ENCODE measurements at regions not wholly inside any gene's neighbourhood (a gene's known extent, or its start where the extent isn't known, plus 50 kb on each side); places are given as distances from the start of the nearest gene placed in this dataset.
"Not testable (repeated sequence)": the region's sequence is repeated elsewhere in the genome, so short reads cannot be mapped to it uniquely, and the experiment has no call there.

DNA sequence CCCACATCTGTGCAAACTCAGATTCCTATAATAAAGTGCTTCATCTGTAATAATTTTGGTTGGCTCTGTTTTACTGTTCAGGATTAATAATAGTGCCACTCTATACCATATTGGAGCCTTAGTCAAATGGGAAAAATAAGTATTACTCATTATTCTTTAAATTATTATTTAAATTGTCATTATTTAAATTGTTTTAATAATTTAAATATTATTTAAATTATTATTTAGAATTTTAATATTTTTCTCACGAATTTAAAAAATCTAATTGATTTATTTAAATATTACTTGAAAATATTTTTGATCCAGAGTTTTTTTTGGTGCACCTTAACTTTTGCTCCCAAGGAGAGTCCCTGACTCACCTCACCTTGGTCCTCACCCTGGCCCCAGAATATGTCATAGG, 245.7 kb upstream of the MDGA2 start:
- no peak for TF ChIP-seq CTCF (IDR thresholded peaks at IDR 0.05; ENCODE audit: poor library complexity, severe bottlenecking)
- Histone ChIP-seq H3K27me3 (ENCODE audit: insufficient read depth, poor library complexity, severe bottlenecking) (peaks cover 6% of the 10 kb centered on the region), H3K4me1 (ENCODE audit: insufficient read depth, poor library complexity, severe bottlenecking) (no peaks in the 10 kb centered on the region), H3K4me3 (ENCODE audit: severe bottlenecking) (no peak overlapping the region), H3K36me3 (ENCODE audit: low read depth) (no peaks in the 10 kb centered on the region), H3K9me3 (ENCODE audit: severe bottlenecking) (no peaks in the 10 kb centered on the region), H3K27ac (ENCODE audit: poor library complexity, severe bottlenecking) (no peak overlapping the region)
- DNase-seq (ENCODE audit: low spot score) (no peak), ATAC-seq (ENCODE audit: low read depth) (no peak)

- no peak for DNase-seq (ENCODE audit: low spot score)
- ATAC-seq (ENCODE audit: low read depth): no peak
- no peaks in the 10 kb centered on the region for H3K4me1 ChIP-seq (ENCODE audit: insufficient read depth, poor library complexity, severe bottlenecking)
- H3K27ac ChIP-seq (ENCODE audit: poor library complexity, severe bottlenecking): no peak overlapping the region
- H3K4me3 ChIP-seq (ENCODE audit: severe bottlenecking): no peak overlapping the region
- H3K36me3 ChIP-seq (ENCODE audit: low read depth): no peaks in the 10 kb centered on the region
- TF ChIP-seq CTCF (IDR thresholded peaks at IDR 0.05; ENCODE audit: poor library complexity, severe bottlenecking): no peak
- H3K27me3 ChIP-seq (ENCODE audit: insufficient read depth, poor library complexity, severe bottlenecking): peaks cover 12% of the 10 kb centered on the region
- H3K9me3 ChIP-seq (ENCODE audit: severe bottlenecking): no peaks in the 10 kb centered on the region
Observed at GRCh38 chr14:47919997-47920396, 244.6 kb upstream of the MDGA2 start.

GRCh38 chr14:47919334-47919846, 244.0 kb upstream of the MDGA2 start:
- Histone ChIP-seq H3K4me1 (ENCODE audit: insufficient read depth, poor library complexity, severe bottlenecking) (no peaks in the 10 kb centered on the region), H3K27me3 (ENCODE audit: insufficient read depth, poor library complexity, severe bottlenecking) (peaks cover 13% of the 10 kb centered on the region), H3K4me3 (ENCODE audit: severe bottlenecking) (no peak overlapping the region), H3K9me3 (ENCODE audit: severe bottlenecking) (no peaks in the 10 kb centered on the region), H3K36me3 (ENCODE audit: low read depth) (no peaks in the 10 kb centered on the region), H3K27ac (ENCODE audit: poor library complexity, severe bottlenecking) (no peak overlapping the region)
- ATAC-seq (ENCODE audit: low read depth) (no peak), DNase-seq (ENCODE audit: low spot score) (no peak)
- TF ChIP-seq CTCF (IDR thresholded peaks at IDR 0.05; ENCODE audit: poor library complexity, severe bottlenecking): no peak

GRCh38 chr14:47917344-47917954, 242.0 kb upstream of the MDGA2 start:
- DNase-seq (ENCODE audit: low spot score) (no peak), ATAC-seq (ENCODE audit: low read depth) (no peak)
- TF ChIP-seq CTCF (IDR thresholded peaks at IDR 0.05; ENCODE audit: poor library complexity, severe bottlenecking): peak; percentile 89
- H3K9me3 ChIP-seq (ENCODE audit: severe bottlenecking): no peaks in the 10 kb centered on the region
- no peak overlapping the region for H3K4me3 ChIP-seq (ENCODE audit: severe bottlenecking)
- H3K4me1 ChIP-seq (ENCODE audit: insufficient read depth, poor library complexity, severe bottlenecking): no peaks in the 10 kb centered on the region
- no peak overlapping the region for H3K27ac ChIP-seq (ENCODE audit: poor library complexity, severe bottlenecking)
- peaks cover 21% of the 10 kb centered on the region for H3K27me3 ChIP-seq (ENCODE audit: insufficient read depth, poor library complexity, severe bottlenecking)
- H3K36me3 ChIP-seq (ENCODE audit: low read depth): no peaks in the 10 kb centered on the region

DNA sequence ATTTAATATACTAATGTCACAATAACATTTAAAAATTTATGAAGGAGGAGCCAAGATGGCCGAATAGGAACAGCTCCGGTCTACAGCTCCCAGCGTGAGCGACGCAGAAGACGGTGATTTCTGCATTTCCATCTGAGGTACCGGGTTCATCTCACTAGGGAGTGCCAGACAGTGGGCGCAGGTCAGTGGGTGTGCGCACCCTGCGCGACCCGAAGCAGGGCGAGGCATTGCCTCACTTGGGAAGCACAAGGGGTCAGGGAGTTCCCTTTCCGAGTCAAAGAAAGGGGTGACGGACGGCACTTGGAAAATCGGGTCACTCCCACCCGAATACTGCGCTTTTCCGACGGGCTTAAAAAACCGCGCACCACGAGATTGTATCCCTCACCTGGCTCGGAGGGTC, 225.7 kb upstream of the MDGA2 start:
- not testable (repeated sequence) for H3K27me3 ChIP-seq (ENCODE audit: insufficient read depth, poor library complexity, severe bottlenecking); H3K36me3 ChIP-seq (ENCODE audit: low read depth); ATAC-seq (ENCODE audit: low read depth); H3K4me1 ChIP-seq (ENCODE audit: insufficient read depth, poor library complexity, severe bottlenecking); H3K9me3 ChIP-seq (ENCODE audit: severe bottlenecking); H3K4me3 ChIP-seq (ENCODE audit: severe bottlenecking); H3K27ac ChIP-seq (ENCODE audit: poor library complexity, severe bottlenecking); DNase-seq (ENCODE audit: low spot score)

All from RWPE2 (cell line).